ENCODE measurements at regions not wholly inside any gene's neighbourhood (a gene's known extent, or its start where the extent isn't known, plus 50 kb on each side); places are given as distances from the start of the nearest gene placed in this dataset.

DNA sequence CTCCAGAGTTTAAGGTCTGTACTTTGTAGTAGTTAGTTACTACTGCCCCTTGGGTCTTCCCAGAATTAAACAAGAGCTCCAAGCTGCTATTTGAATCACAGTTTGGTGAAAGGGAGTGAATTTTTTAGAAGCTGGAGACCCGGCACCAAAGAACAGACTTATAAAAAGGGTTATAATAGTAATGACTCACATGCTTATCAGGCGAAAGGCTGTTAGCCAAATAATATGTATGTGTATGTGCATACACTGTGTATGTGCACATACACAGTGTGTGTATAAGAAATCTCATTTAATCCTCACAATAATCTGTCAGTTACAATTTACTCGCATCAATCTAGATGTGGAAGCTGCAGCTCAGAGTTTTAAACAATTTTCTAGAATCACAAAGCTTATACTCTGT is 59.5 kb upstream of the ITGA1 start:
- Histone ChIP-seq H3K9me3 (ENCODE audit: control insufficient read depth, low read length) (no peaks in the 10 kb centered on the region), H3K4me3 (ENCODE audit: insufficient read depth, low read depth, low read length) (no peak overlapping the region), H3K36me3 (ENCODE audit: control insufficient read depth, insufficient read depth, low read length) (no peaks in the 10 kb centered on the region), H3K27ac (ENCODE audit: insufficient read depth, low read depth, low read length, poor library complexity, severe bottlenecking) (no peak overlapping the region), H3K27me3 (ENCODE audit: control insufficient read depth, insufficient read depth, low read length, poor library complexity, severe bottlenecking) (no peaks in the 10 kb centered on the region), H3K4me1 (ENCODE audit: control insufficient read depth, insufficient read depth, low read length) (no peaks in the 10 kb centered on the region)
- WGBS, 2 experiments = 94 to 95% methylated on average over 3 of the region's 3 CpGs

DNA sequence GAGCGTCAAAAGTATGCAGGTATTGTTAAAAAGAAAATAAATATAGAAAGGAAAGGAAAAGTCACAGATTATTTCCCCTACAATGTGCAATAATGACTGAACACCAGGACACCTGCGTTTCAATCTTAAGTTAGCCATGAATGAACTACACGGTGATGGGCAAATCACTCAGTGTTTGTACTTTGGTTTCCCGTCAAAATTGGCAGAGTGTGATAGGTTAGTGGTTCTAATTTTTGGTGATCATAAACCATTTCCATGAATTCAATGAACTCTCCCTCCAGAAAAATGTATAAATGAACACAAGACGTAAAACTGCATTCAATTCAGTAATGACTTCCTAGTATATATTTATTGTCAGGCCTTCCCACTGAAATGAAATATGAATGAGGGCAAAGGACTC is 59.0 kb upstream of the ITGA1 start:
- H3K27ac ChIP-seq (ENCODE audit: insufficient read depth, low read depth, low read length, poor library complexity, severe bottlenecking) = no peak overlapping the region
- 80 to 90% methylated on average over 5 of the region's 5 CpGs for WGBS, 2 experiments
- no peaks in the 10 kb centered on the region for H3K36me3 ChIP-seq (ENCODE audit: control insufficient read depth, insufficient read depth, low read length)
- no peaks in the 10 kb centered on the region for H3K9me3 ChIP-seq (ENCODE audit: control insufficient read depth, low read length)
- no peaks in the 10 kb centered on the region for H3K4me1 ChIP-seq (ENCODE audit: control insufficient read depth, insufficient read depth, low read length)
- H3K4me3 ChIP-seq (ENCODE audit: insufficient read depth, low read depth, low read length) = no peak overlapping the region
- no peaks in the 10 kb centered on the region for H3K27me3 ChIP-seq (ENCODE audit: control insufficient read depth, insufficient read depth, low read length, poor library complexity, severe bottlenecking)

DNA sequence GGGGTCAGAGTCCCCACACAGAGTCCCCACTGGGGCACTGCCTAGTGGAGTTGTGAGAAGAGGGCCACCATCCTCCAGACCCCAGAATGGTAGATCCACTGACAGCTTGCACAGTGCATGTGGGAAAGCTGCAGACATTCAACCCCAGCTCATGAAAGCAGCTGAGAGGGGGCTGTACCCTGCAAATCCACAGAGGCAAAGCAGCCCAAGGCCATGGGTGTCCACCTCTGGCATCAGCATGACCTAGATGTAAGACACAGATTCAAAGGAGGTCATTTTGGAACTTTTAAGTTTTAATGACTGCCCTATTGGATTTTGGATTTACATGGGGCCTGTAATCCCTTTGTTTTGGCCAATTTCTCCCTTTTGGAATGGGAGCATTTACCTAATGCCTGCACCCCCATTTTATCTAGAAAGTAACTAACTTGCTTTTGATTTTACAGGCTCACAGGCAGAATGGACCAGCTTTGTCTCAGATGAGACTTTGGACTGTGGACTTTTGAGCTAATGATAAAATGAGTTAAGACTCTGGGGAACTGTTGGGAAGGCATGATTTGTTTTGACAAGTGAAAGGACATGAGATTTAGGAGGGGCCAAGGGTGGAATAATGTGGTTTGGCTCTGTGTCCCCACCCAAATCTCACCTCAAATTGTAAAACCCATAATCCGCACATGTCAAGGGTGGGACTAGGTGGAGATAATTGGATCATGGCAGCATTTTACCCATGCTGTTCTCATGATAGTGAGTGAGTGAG is 56.3 kb upstream of the ITGA1 start:
- no peak overlapping the region for H3K4me3 ChIP-seq (ENCODE audit: insufficient read depth, low read depth, low read length)
- H3K36me3 ChIP-seq (ENCODE audit: control insufficient read depth, insufficient read depth, low read length) = no peaks in the 10 kb centered on the region
- no peaks in the 10 kb centered on the region for H3K27me3 ChIP-seq (ENCODE audit: control insufficient read depth, insufficient read depth, low read length, poor library complexity, severe bottlenecking)
- no peaks in the 10 kb centered on the region for H3K4me1 ChIP-seq (ENCODE audit: control insufficient read depth, insufficient read depth, low read length)
- H3K9me3 ChIP-seq (ENCODE audit: control insufficient read depth, low read length) = no peaks in the 10 kb centered on the region
- 90% methylated on average over 1 of the region's 1 CpG; no CpG with 5 or more reads in 1 of the 2 experiments for WGBS, 2 experiments
- H3K27ac ChIP-seq (ENCODE audit: insufficient read depth, low read depth, low read length, poor library complexity, severe bottlenecking) = no peak overlapping the region

GRCh38 chr5:52734557-52734956 is 53.2 kb upstream of the ITGA1 start:
- H3K4me1 ChIP-seq (ENCODE audit: control insufficient read depth, insufficient read depth, low read length) = no peaks in the 10 kb centered on the region
- H3K27me3 ChIP-seq (ENCODE audit: control insufficient read depth, insufficient read depth, low read length, poor library complexity, severe bottlenecking) = no peaks in the 10 kb centered on the region
- H3K9me3 ChIP-seq (ENCODE audit: control insufficient read depth, low read length) = no peaks in the 10 kb centered on the region
- no peaks in the 10 kb centered on the region for H3K36me3 ChIP-seq (ENCODE audit: control insufficient read depth, insufficient read depth, low read length)
- H3K4me3 ChIP-seq (ENCODE audit: insufficient read depth, low read depth, low read length) = no peak overlapping the region
- no peak overlapping the region for H3K27ac ChIP-seq (ENCODE audit: insufficient read depth, low read depth, low read length, poor library complexity, severe bottlenecking)
- WGBS, 2 experiments = 94 to 100% methylated on average over 1 of the region's 1 CpG

DNA sequence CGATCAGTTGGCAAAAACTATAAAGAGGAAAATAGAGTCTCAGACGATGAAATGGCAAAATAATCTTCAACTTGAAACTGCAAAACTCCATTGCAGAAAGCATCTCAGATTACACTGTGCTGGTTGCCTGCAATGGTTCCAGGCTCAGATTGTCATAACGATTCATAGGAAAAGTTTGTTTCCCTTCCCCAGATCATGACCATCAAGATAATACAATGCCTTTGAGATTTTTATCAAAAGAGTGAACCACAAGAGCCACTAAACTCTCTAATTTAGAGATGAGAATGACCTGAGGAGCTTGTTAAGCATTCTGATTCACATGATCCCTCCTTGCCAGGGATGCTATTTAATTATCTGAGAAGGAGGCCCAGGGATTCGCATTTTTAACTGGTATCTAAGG is 52.6 kb upstream of the ITGA1 start:
- H3K36me3 ChIP-seq (ENCODE audit: control insufficient read depth, insufficient read depth, low read length) = no peaks in the 10 kb centered on the region
- no peaks in the 10 kb centered on the region for H3K4me1 ChIP-seq (ENCODE audit: control insufficient read depth, insufficient read depth, low read length)
- H3K4me3 ChIP-seq (ENCODE audit: insufficient read depth, low read depth, low read length) = no peak overlapping the region
- no peaks in the 10 kb centered on the region for H3K9me3 ChIP-seq (ENCODE audit: control insufficient read depth, low read length)
- H3K27me3 ChIP-seq (ENCODE audit: control insufficient read depth, insufficient read depth, low read length, poor library complexity, severe bottlenecking) = no peaks in the 10 kb centered on the region
- no peak overlapping the region for H3K27ac ChIP-seq (ENCODE audit: insufficient read depth, low read depth, low read length, poor library complexity, severe bottlenecking)
- WGBS, 2 experiments = 96% methylated on average over 4 of the region's 4 CpGs

All from ectodermal cell (in vitro differentiated cells).